ENCODE measurements at regions not wholly inside any gene's neighbourhood (a gene's known extent, or its start where the extent isn't known, plus 50 kb on each side); places are given as distances from the start of the nearest gene placed in this dataset.

DNA sequence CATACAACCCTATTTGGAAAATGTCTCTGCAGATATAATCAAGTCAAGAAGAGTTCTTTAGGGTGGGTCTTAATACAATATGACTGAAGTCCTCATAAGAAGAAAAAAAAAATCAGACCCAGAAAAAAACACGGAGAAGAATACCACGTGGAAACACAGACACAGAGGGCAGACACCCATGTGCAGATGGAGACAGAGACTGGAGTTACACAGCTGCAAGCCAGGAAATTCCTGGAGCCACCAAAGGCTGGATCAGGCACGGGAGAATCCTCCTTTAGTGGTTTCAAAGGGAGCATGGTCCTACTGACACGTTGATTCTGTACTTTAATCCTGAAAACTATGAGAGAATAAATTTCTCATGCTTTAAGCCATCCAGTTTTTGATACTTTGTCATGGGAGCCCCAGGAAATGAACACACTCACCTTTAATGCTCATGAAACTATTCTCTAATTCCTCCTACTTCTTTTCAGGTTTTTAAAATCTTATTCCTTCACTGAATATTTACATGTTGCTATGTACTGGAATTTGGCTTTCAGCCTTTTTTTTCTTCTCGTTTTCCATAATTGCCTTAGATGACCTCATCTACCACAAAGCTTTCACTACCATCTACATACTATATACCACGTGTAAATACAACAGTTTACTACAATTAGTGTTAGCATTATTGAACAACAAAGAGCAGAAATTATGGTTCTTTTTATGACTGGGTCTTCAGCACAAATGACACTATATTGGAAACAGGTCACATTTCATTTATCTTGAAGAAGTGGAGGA, 529.1 kb downstream of the IRS1 start:
- TF ChIP-seq, protein P1, sequence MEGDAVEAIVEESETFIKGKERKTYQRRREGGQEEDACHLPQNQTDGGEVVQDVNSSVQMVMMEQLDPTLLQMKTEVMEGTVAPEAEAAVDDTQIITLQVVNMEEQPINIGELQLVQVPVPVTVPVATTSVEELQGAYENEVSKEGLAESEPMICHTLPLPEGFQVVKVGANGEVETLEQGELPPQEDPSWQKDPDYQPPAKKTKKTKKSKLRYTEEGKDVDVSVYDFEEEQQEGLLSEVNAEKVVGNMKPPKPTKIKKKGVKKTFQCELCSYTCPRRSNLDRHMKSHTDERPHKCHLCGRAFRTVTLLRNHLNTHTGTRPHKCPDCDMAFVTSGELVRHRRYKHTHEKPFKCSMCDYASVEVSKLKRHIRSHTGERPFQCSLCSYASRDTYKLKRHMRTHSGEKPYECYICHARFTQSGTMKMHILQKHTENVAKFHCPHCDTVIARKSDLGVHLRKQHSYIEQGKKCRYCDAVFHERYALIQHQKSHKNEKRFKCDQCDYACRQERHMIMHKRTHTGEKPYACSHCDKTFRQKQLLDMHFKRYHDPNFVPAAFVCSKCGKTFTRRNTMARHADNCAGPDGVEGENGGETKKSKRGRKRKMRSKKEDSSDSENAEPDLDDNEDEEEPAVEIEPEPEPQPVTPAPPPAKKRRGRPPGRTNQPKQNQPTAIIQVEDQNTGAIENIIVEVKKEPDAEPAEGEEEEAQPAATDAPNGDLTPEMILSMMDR (IDR thresholded peaks at IDR 0.05; ENCODE audit: low read depth, low read length, missing input control), result no peak
- TF ChIP-seq, protein P2, sequence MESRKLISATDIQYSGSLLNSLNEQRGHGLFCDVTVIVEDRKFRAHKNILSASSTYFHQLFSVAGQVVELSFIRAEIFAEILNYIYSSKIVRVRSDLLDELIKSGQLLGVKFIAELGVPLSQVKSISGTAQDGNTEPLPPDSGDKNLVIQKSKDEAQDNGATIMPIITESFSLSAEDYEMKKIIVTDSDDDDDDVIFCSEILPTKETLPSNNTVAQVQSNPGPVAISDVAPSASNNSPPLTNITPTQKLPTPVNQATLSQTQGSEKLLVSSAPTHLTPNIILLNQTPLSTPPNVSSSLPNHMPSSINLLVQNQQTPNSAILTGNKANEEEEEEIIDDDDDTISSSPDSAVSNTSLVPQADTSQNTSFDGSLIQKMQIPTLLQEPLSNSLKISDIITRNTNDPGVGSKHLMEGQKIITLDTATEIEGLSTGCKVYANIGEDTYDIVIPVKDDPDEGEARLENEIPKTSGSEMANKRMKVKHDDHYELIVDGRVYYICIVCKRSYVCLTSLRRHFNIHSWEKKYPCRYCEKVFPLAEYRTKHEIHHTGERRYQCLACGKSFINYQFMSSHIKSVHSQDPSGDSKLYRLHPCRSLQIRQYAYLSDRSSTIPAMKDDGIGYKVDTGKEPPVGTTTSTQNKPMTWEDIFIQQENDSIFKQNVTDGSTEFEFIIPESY (IDR thresholded peaks at IDR 0.05), result no peak
- TF ChIP-seq, protein P3, sequence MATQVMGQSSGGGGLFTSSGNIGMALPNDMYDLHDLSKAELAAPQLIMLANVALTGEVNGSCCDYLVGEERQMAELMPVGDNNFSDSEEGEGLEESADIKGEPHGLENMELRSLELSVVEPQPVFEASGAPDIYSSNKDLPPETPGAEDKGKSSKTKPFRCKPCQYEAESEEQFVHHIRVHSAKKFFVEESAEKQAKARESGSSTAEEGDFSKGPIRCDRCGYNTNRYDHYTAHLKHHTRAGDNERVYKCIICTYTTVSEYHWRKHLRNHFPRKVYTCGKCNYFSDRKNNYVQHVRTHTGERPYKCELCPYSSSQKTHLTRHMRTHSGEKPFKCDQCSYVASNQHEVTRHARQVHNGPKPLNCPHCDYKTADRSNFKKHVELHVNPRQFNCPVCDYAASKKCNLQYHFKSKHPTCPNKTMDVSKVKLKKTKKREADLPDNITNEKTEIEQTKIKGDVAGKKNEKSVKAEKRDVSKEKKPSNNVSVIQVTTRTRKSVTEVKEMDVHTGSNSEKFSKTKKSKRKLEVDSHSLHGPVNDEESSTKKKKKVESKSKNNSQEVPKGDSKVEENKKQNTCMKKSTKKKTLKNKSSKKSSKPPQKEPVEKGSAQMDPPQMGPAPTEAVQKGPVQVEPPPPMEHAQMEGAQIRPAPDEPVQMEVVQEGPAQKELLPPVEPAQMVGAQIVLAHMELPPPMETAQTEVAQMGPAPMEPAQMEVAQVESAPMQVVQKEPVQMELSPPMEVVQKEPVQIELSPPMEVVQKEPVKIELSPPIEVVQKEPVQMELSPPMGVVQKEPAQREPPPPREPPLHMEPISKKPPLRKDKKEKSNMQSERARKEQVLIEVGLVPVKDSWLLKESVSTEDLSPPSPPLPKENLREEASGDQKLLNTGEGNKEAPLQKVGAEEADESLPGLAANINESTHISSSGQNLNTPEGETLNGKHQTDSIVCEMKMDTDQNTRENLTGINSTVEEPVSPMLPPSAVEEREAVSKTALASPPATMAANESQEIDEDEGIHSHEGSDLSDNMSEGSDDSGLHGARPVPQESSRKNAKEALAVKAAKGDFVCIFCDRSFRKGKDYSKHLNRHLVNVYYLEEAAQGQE (IDR thresholded peaks at IDR 0.05), result no peak

Measured in liver (tissue), 2 donors.